WTC11 (cell line): ENCODE measurements at regions not wholly inside any gene's neighbourhood (a gene's known extent, or its start where the extent isn't known, plus 50 kb on each side); places are given as distances from the start of the nearest gene placed in this dataset.

Experiments
- ATAC-seq: fragments of 200-7000 bp; cut with Tn5 transposase; 2 replicates; pipeline ENCODE4 v1.10.0; 2021; ENCODE audit warnings: mild to moderate bottlenecking, moderate library complexity
- CTCF ChIA-PET: fragments of 300-600 bp; sonication (Branson Sonifier 250); formaldehyde crosslinking; loops from one replicate; lab custom pipeline; 2021; ENCODE audit warnings: antibody characterized with exemption; lab: Charles Lee
- POLR2A ChIA-PET: fragments of 350-600 bp; sonication (Branson Sonifier 250); formaldehyde crosslinking; loops from one replicate; lab custom pipeline; 2021; ENCODE audit warnings: antibody characterized with exemption; lab: Charles Lee
- DNase-seq: peaks from one replicate; pipeline ENCODE4 v3.0.0; 2021; ENCODE audit warnings: low spot score
- H3K27ac Mint-ChIP-seq: 2 replicates; pipeline ENCODE4 v1.8.0; 2021; ENCODE audit warnings: mixed read lengths
- H3K27me3 Mint-ChIP-seq: 2 replicates; pipeline ENCODE4 v1.8.0; 2021; ENCODE audit warnings: low read depth, mild to moderate bottlenecking, moderate library complexity, mixed read lengths
- H3K36me3 Mint-ChIP-seq: 2 replicates; pipeline ENCODE4 v1.8.0; 2021; ENCODE audit warnings: mixed read lengths
- H3K4me1 Mint-ChIP-seq: 2 replicates; pipeline ENCODE4 v1.8.0; 2022; ENCODE audit warnings: mixed read lengths
- H3K4me3 Mint-ChIP-seq: 2 replicates; pipeline ENCODE4 v1.8.0; 2021; ENCODE audit warnings: mild to moderate bottlenecking, moderate library complexity, mixed read lengths
- H3K9me3 Mint-ChIP-seq: 2 replicates; pipeline ENCODE4 v1.8.0; 2021; ENCODE audit warnings: mixed read lengths
- E2F4 ChIP-seq: sonication (generic); formaldehyde crosslinking; IDR thresholded peaks from 2 replicates; pipeline ENCODE4 v1.8.1; 2022; ENCODE audit warnings: low read depth, mild to moderate bottlenecking, moderate library complexity, missing genetic modification reagents, borderline replicate concordance
- ESRRA ChIP-seq: sonication (generic); formaldehyde crosslinking; IDR thresholded peaks from 2 replicates; pipeline ENCODE4 v1.8.1; 2022; ENCODE audit warnings: mild to moderate bottlenecking, missing genetic modification reagents, borderline replicate concordance
- ETV6 ChIP-seq: sonication (generic); formaldehyde crosslinking; IDR thresholded peaks from 2 replicates; pipeline ENCODE4 v1.8.1; 2022; ENCODE audit warnings: mild to moderate bottlenecking, missing genetic modification reagents
- FOXK1 ChIP-seq: sonication (generic); formaldehyde crosslinking; IDR thresholded peaks from 2 replicates; pipeline ENCODE4 v1.8.0; 2022; ENCODE audit warnings: mild to moderate bottlenecking, moderate library complexity, missing genetic modification reagents
- FOXP1 ChIP-seq: sonication (generic); formaldehyde crosslinking; IDR thresholded peaks from 2 replicates; pipeline ENCODE4 v1.8.0; 2022; ENCODE audit warnings: missing genetic modification reagents, mild to moderate bottlenecking, moderate library complexity, borderline replicate concordance
- GABPB1 ChIP-seq: sonication (generic); formaldehyde crosslinking; IDR thresholded peaks from 2 replicates; pipeline ENCODE4 v1.8.1; 2023; ENCODE audit warnings: mild to moderate bottlenecking, missing genetic modification reagents
- GRHL2 ChIP-seq: fragments of 250-450 bp; sonication (Bioruptor Pico); IDR thresholded peaks from 2 replicates; pipeline ENCODE4 v1.8.0; 2022; ENCODE audit warnings: mild to moderate bottlenecking, moderate library complexity; ENCODE audit not compliant: insufficient replicate concordance, severe bottlenecking
- GTF2I ChIP-seq: fragments of 250-450 bp; sonication (Bioruptor Pico); conservative IDR thresholded peaks from 2 replicates; pipeline ENCODE4 v1.4.0; 2021; ENCODE audit warnings: mild to moderate bottlenecking
- IRF2 ChIP-seq: sonication (generic); formaldehyde crosslinking; IDR thresholded peaks from 2 replicates; pipeline ENCODE4 v1.8.0; 2022; ENCODE audit warnings: low read depth, missing genetic modification reagents, borderline replicate concordance
- MXD4 ChIP-seq: fragments of 250-450 bp; sonication (Bioruptor Pico); IDR thresholded peaks from 2 replicates; pipeline ENCODE4 v1.8.0; 2021; ENCODE audit warnings: mild to moderate bottlenecking, moderate library complexity, borderline replicate concordance
- PRRX2 ChIP-seq: fragments of 250-450 bp; sonication (Bioruptor Pico); IDR thresholded peaks from 2 replicates; pipeline ENCODE4 v1.8.0; 2021; ENCODE audit warnings: mild to moderate bottlenecking
- TCF7 ChIP-seq: sonication (generic); formaldehyde crosslinking; IDR thresholded peaks from 2 replicates; pipeline ENCODE4 v1.8.0; 2022; ENCODE audit warnings: mild to moderate bottlenecking, low read depth, missing genetic modification reagents, moderate library complexity
- ZNF263 ChIP-seq: sonication (generic); formaldehyde crosslinking; IDR thresholded peaks from 2 replicates; pipeline ENCODE4 v1.8.1; 2022; ENCODE audit warnings: low read depth, mild to moderate bottlenecking, moderate library complexity, missing genetic modification reagents
- ZNF416 ChIP-seq: fragments of 250-450 bp; sonication (Bioruptor Pico); IDR thresholded peaks from 2 replicates; pipeline ENCODE4 v1.9.0; 2021; ENCODE audit warnings: mild to moderate bottlenecking, inconsistent platforms
- ZNF423 ChIP-seq: fragments of 250-450 bp; sonication (Bioruptor Pico); IDR thresholded peaks from 2 replicates; pipeline ENCODE4 v2.1.2; 2022; ENCODE audit warnings: mild to moderate bottlenecking, moderate library complexity
- ZNF532 ChIP-seq: fragments of 250-450 bp; sonication (Bioruptor Pico); IDR thresholded peaks from 2 replicates; pipeline ENCODE4 v1.9.0; 2021; ENCODE audit warnings: mild to moderate bottlenecking, borderline replicate concordance
- TF ChIP-seq, protein P1 (sequence below): sonication (generic); formaldehyde crosslinking; IDR thresholded peaks from 2 replicates; pipeline ENCODE4 v1.8.1; 2023; ENCODE audit warnings: mild to moderate bottlenecking, missing genetic modification reagents
- TF ChIP-seq, protein P2 (sequence below): fragments of 200-600 bp; IDR thresholded peaks from 2 replicates; pipeline ENCODE4 v1.8.0; 2022; ENCODE audit warnings: antibody characterized with exemption

- no peak overlapping the region for H3K4me3 Mint-ChIP-seq
- H3K9me3 Mint-ChIP-seq: no peaks in the 10 kb centered on the region
- H3K36me3 Mint-ChIP-seq: no peaks in the 10 kb centered on the region
- ATAC-seq (no peak), DNase-seq (no peak)
- CTCF ChIA-PET: no interaction called here
- H3K27me3 Mint-ChIP-seq: no peaks in the 10 kb centered on the region
- TF ChIP-seq GABPB1 (CRISPR knock-in tag) (no peak), FOXK1 (CRISPR knock-in tag) (no peak), ZNF416 (no peak), ZNF532 (CRISPR knock-in tag) (no peak), ETV6 (CRISPR knock-in tag) (no peak)
- H3K27ac Mint-ChIP-seq: no peak overlapping the region
- no peaks in the 10 kb centered on the region for H3K4me1 Mint-ChIP-seq
- POLR2A ChIA-PET: no interaction called here
Observed at GRCh38 chr6:92708270-92708669, 711.1 kb downstream of the EPHA7 start.

- H3K4me3 Mint-ChIP-seq: no peak overlapping the region
- H3K27me3 Mint-ChIP-seq: no peaks in the 10 kb centered on the region
- TF ChIP-seq ESRRA (CRISPR knock-in tag): no peak
- no peak for TF ChIP-seq ZNF423
- no peak for TF ChIP-seq FOXP1 (CRISPR knock-in tag)
- no peak for TF ChIP-seq IRF2 (CRISPR knock-in tag)
- TF ChIP-seq, protein P1, sequence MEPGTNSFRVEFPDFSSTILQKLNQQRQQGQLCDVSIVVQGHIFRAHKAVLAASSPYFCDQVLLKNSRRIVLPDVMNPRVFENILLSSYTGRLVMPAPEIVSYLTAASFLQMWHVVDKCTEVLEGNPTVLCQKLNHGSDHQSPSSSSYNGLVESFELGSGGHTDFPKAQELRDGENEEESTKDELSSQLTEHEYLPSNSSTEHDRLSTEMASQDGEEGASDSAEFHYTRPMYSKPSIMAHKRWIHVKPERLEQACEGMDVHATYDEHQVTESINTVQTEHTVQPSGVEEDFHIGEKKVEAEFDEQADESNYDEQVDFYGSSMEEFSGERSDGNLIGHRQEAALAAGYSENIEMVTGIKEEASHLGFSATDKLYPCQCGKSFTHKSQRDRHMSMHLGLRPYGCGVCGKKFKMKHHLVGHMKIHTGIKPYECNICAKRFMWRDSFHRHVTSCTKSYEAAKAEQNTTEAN (CRISPR knock-in tag): no peak
- TF ChIP-seq, protein P2, sequence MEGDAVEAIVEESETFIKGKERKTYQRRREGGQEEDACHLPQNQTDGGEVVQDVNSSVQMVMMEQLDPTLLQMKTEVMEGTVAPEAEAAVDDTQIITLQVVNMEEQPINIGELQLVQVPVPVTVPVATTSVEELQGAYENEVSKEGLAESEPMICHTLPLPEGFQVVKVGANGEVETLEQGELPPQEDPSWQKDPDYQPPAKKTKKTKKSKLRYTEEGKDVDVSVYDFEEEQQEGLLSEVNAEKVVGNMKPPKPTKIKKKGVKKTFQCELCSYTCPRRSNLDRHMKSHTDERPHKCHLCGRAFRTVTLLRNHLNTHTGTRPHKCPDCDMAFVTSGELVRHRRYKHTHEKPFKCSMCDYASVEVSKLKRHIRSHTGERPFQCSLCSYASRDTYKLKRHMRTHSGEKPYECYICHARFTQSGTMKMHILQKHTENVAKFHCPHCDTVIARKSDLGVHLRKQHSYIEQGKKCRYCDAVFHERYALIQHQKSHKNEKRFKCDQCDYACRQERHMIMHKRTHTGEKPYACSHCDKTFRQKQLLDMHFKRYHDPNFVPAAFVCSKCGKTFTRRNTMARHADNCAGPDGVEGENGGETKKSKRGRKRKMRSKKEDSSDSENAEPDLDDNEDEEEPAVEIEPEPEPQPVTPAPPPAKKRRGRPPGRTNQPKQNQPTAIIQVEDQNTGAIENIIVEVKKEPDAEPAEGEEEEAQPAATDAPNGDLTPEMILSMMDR: no peak
- TF ChIP-seq GRHL2 (CRISPR knock-in tag): no peak
- no peak for TF ChIP-seq ZNF263 (CRISPR knock-in tag)
- TF ChIP-seq TCF7 (CRISPR knock-in tag): no peak
- no peak for TF ChIP-seq PRRX2 (CRISPR knock-in tag)
- TF ChIP-seq E2F4 (CRISPR knock-in tag): no peak
- TF ChIP-seq GTF2I (CRISPR knock-in tag): no peak
- TF ChIP-seq MXD4: no peak
- no peak for ATAC-seq
- H3K4me1 Mint-ChIP-seq: no peaks in the 10 kb centered on the region
- H3K36me3 Mint-ChIP-seq: no peaks in the 10 kb centered on the region
- H3K9me3 Mint-ChIP-seq: no peaks in the 10 kb centered on the region
- no peak for DNase-seq
- POLR2A ChIA-PET: no interaction called here
- CTCF ChIA-PET: no interaction called here
- H3K27ac Mint-ChIP-seq: no peak overlapping the region
Observed at GRCh38 chr6:92706976-92707375, 712.4 kb downstream of the EPHA7 start.
